Liver (tissue), 8 donors: ENCODE measurements at regions not wholly inside any gene's neighbourhood (a gene's known extent, or its start where the extent isn't known, plus 50 kb on each side); places are given as distances from the start of the nearest gene placed in this dataset.

Experiments
- DNase-seq: peaks from one replicate; pipeline ENCODE4 v3.0.0-alpha.2; 2017; ENCODE audit warnings: low spot score
- H3K27ac ChIP-seq, 2 donors: one replicate each; pipeline ENCODE4 v1.7.0; 2013; ENCODE audit warnings: inconsistent platforms in 2 of 2, low read length in 2 of 2, control low read depth in 1 of 2, low read depth in 1 of 2, mild to moderate bottlenecking in 1 of 2
- H3K27me3 ChIP-seq, 4 donors: one replicate each; pipeline versions ENCODE4 v1.6.1 to v1.7.0; 2013; ENCODE audit warnings: low read length in 3 of 4, inconsistent platforms in 1 of 4, mild to moderate bottlenecking in 1 of 4, moderate library complexity in 1 of 4; ENCODE audit not compliant: control insufficient read depth in 4 of 4, insufficient read depth in 4 of 4
- H3K36me3 ChIP-seq, 4 donors: one replicate each; pipeline versions ENCODE4 v1.6.1 to v1.7.0; 2013; ENCODE audit warnings: low read length in 3 of 4, mild to moderate bottlenecking in 3 of 4, low read depth in 1 of 4, moderate library complexity in 1 of 4; ENCODE audit not compliant: control insufficient read depth in 4 of 4, insufficient read depth in 3 of 4
- H3K4me1 ChIP-seq, 4 donors: one replicate each; pipeline versions ENCODE4 v1.6.1 to v1.7.0; 2013; ENCODE audit warnings: low read length in 3 of 4, mild to moderate bottlenecking in 3 of 4, moderate library complexity in 1 of 4; ENCODE audit not compliant: control insufficient read depth in 4 of 4, insufficient read depth in 4 of 4
- H3K4me3 ChIP-seq, 3 donors: one replicate each; pipeline versions ENCODE4 v1.6.1 to v1.7.0; 2013; ENCODE audit warnings: low read length in 3 of 3, control low read depth in 1 of 3, low read depth in 1 of 3, mild to moderate bottlenecking in 1 of 3
- H3K9ac ChIP-seq, 2 donors: one replicate each; pipeline ENCODE4 v1.7.0; 2013; ENCODE audit warnings: low read length in 2 of 2, mild to moderate bottlenecking in 2 of 2, moderate library complexity in 2 of 2, control low read depth in 1 of 2, low read depth in 1 of 2
- H3K9me3 ChIP-seq, 4 donors: one replicate each; pipeline versions ENCODE4 v1.6.1 to v1.7.0; 2013; ENCODE audit warnings: low read length in 3 of 4; ENCODE audit not compliant: control insufficient read depth in 4 of 4
- EGR1 ChIP-seq, 2 donors: IDR thresholded peaks; 2 replicates each; pipeline ENCODE4 v1.6.1; 2016 to 2018; ENCODE audit warnings: antibody characterized with exemption in 2 of 2, low read depth in 2 of 2
- FOXA2 ChIP-seq: IDR thresholded peaks from 2 replicates; pipeline ENCODE4 v1.6.1; 2016; ENCODE audit warnings: antibody characterized with exemption
- NR2F2 ChIP-seq: IDR thresholded peaks from 2 replicates; pipeline ENCODE4 v1.6.1; 2016; ENCODE audit warnings: antibody characterized with exemption
- TAF1 ChIP-seq: conservative IDR thresholded peaks from 2 replicates; pipeline ENCODE4 v1.6.1; 2016; ENCODE audit warnings: antibody characterized with exemption, mild to moderate bottlenecking
- YY1 ChIP-seq: IDR thresholded peaks from 2 replicates; pipeline ENCODE4 v1.6.1; 2016; ENCODE audit warnings: antibody characterized with exemption, mild to moderate bottlenecking
- WGBS: extraction: QIAGEN DNeasy Blood & Tissue Kit; methylation state at CpG from one replicate; pipeline ENCODE4 v1.1.7; 2013; 5-methylcytosine and 5-hydroxymethylcytosine counted together
- TF ChIP-seq, protein P1 (sequence below): IDR thresholded peaks from 2 replicates; pipeline ENCODE4 v1.6.1; 2016; ENCODE audit warnings: antibody characterized with exemption, mild to moderate bottlenecking
- TF ChIP-seq, protein P2 (sequence below): fragments of 150-350 bp; IDR thresholded peaks from 2 replicates; pipeline ENCODE4 v1.5.1; 2017; ENCODE audit warnings: improper control_type of control experiment, low read depth, low read length; ENCODE audit not compliant: missing input control
- TF ChIP-seq, protein P3 (sequence below): IDR thresholded peaks from 2 replicates; pipeline ENCODE4 v1.6.1; 2016; ENCODE audit warnings: antibody characterized with exemption
- TF ChIP-seq, protein P4 (sequence below): IDR thresholded peaks from 2 replicates; pipeline ENCODE4 v1.6.1; 2016; ENCODE audit warnings: antibody characterized with exemption
- TF ChIP-seq, protein P5 (sequence below): IDR thresholded peaks from 2 replicates; pipeline ENCODE4 v1.6.1; 2016; ENCODE audit warnings: antibody characterized with exemption
- donor health status: healthy.
- donor health status: healthy.
- donor health status: healthy.
- donor health status: healthy.
- donor health status: healthy.

DNA sequence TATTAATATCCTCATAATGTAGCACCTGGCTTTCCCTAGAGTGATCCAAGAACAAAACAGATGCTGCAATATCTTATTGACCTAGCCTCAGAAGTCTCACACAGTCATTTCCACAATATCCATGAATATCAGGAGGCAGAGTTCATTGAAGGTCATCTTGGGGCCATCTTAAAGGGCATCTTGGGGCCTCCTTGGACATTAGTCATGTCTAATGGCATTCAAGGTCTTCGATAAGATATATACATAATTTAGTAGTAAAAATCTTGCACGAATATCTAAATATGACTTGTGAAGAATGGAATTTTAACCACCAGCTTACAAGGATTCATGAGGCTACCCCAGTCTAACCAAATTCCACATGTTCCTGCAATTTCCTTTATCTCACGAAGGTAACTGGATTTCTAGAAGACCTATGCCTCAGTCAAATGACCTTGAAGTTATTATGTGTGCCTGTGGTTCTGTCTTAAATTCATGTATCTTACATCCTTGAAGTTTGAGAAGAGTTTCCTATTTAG is 163.6 kb upstream of the SPEF2 start:
- 80% methylated on average over 3 of the region's 3 CpGs for whole genome bisulfite sequencing
- no peak overlapping the region for H3K9ac ChIP-seq
- H3K27ac ChIP-seq = no peak overlapping the region
- H3K4me3 ChIP-seq = no peak overlapping the region
- H3K9me3 ChIP-seq = no peaks in the 10 kb centered on the region
- no peak for TF ChIP-seq TAF1
- TF ChIP-seq, protein P1, sequence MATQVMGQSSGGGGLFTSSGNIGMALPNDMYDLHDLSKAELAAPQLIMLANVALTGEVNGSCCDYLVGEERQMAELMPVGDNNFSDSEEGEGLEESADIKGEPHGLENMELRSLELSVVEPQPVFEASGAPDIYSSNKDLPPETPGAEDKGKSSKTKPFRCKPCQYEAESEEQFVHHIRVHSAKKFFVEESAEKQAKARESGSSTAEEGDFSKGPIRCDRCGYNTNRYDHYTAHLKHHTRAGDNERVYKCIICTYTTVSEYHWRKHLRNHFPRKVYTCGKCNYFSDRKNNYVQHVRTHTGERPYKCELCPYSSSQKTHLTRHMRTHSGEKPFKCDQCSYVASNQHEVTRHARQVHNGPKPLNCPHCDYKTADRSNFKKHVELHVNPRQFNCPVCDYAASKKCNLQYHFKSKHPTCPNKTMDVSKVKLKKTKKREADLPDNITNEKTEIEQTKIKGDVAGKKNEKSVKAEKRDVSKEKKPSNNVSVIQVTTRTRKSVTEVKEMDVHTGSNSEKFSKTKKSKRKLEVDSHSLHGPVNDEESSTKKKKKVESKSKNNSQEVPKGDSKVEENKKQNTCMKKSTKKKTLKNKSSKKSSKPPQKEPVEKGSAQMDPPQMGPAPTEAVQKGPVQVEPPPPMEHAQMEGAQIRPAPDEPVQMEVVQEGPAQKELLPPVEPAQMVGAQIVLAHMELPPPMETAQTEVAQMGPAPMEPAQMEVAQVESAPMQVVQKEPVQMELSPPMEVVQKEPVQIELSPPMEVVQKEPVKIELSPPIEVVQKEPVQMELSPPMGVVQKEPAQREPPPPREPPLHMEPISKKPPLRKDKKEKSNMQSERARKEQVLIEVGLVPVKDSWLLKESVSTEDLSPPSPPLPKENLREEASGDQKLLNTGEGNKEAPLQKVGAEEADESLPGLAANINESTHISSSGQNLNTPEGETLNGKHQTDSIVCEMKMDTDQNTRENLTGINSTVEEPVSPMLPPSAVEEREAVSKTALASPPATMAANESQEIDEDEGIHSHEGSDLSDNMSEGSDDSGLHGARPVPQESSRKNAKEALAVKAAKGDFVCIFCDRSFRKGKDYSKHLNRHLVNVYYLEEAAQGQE = no peak
- TF ChIP-seq, protein P2, sequence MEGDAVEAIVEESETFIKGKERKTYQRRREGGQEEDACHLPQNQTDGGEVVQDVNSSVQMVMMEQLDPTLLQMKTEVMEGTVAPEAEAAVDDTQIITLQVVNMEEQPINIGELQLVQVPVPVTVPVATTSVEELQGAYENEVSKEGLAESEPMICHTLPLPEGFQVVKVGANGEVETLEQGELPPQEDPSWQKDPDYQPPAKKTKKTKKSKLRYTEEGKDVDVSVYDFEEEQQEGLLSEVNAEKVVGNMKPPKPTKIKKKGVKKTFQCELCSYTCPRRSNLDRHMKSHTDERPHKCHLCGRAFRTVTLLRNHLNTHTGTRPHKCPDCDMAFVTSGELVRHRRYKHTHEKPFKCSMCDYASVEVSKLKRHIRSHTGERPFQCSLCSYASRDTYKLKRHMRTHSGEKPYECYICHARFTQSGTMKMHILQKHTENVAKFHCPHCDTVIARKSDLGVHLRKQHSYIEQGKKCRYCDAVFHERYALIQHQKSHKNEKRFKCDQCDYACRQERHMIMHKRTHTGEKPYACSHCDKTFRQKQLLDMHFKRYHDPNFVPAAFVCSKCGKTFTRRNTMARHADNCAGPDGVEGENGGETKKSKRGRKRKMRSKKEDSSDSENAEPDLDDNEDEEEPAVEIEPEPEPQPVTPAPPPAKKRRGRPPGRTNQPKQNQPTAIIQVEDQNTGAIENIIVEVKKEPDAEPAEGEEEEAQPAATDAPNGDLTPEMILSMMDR = no peak
- TF ChIP-seq EGR1 (IDR thresholded peaks at IDR 0.05; ENCODE audit: low read depth in 2 of 2) = no peak
- no peaks in the 10 kb centered on the region for H3K36me3 ChIP-seq
- peaks cover 4 to 15% (median 13%) of the 10 kb centered on the region in 4 donors for H3K4me1 ChIP-seq
- DNase-seq = no peak
- H3K27me3 ChIP-seq = no peaks in the 10 kb centered on the region

GRCh38 chr5:35443803-35444595 is 173.7 kb upstream of the SPEF2 start:
- DNase-seq = no peak
- 94% methylated on average over 5 of the region's 5 CpGs for WGBS
- H3K27me3 ChIP-seq = no peaks in the 10 kb centered on the region
- no peak overlapping the region for H3K4me3 ChIP-seq
- H3K4me1 ChIP-seq = no peaks in the 10 kb centered on the region
- H3K27ac ChIP-seq = no peak overlapping the region
- no peak for TF ChIP-seq NR2F2
- TF ChIP-seq, protein P3, sequence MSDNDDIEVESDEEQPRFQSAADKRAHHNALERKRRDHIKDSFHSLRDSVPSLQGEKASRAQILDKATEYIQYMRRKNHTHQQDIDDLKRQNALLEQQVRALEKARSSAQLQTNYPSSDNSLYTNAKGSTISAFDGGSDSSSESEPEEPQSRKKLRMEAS = no peak
- TF ChIP-seq FOXA2 = no peak
- H3K36me3 ChIP-seq = no peaks in the 10 kb centered on the region
- no peak overlapping the region for H3K9ac ChIP-seq
- H3K9me3 ChIP-seq = no peaks in the 10 kb centered on the region

DNA sequence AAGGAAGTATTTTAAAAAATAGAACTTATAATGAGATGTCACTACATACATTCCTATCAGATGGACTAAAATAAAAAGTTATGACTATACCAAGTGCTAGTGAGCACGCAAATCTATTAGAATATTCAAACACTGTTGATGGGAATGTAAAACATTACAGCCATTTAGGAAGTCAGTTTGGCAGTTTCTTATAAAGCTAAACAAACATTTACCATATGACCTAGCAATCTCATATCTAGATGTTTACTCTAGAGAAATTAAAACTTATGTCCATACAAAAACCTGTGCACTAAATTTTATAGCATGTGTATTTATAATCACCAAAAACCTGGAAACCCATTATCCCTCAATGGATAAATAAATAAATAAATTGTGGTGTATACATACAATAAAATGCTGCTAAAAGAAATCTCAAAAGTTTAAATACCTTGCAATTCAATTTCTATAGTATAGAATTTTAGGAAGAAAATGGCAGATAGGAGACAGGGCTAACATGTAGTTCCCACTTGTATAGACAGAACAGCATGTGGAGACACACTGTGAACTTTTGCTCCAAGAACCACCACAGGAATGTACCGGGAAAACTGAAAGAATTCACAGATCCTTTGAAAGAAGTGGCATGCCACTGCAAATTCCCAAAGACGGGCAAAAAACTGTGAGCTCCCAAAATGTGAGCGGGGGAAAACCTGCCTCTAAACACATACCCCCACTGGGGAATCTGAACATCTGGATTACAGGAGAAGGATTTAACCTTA is 174.6 kb upstream of the SPEF2 start:
- Histone ChIP-seq H3K4me1 (no peaks in the 10 kb centered on the region), H3K27me3 (no peaks in the 10 kb centered on the region), H3K36me3 (no peaks in the 10 kb centered on the region), H3K4me3 (no peak overlapping the region), H3K9ac (no peak overlapping the region), H3K27ac (no peak overlapping the region), H3K9me3 (no peaks in the 10 kb centered on the region)
- DNase-seq = no peak
- 91% methylated on average over 4 of the region's 4 CpGs for WGBS
- TF ChIP-seq, protein P3 = no peak
- TF ChIP-seq, protein P4, sequence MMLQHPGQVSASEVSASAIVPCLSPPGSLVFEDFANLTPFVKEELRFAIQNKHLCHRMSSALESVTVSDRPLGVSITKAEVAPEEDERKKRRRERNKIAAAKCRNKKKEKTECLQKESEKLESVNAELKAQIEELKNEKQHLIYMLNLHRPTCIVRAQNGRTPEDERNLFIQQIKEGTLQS = no peak
- TF ChIP-seq, protein P1 = no peak
- no peak for TF ChIP-seq NR2F2
- TF ChIP-seq YY1 = no peak
- TF ChIP-seq, protein P5, sequence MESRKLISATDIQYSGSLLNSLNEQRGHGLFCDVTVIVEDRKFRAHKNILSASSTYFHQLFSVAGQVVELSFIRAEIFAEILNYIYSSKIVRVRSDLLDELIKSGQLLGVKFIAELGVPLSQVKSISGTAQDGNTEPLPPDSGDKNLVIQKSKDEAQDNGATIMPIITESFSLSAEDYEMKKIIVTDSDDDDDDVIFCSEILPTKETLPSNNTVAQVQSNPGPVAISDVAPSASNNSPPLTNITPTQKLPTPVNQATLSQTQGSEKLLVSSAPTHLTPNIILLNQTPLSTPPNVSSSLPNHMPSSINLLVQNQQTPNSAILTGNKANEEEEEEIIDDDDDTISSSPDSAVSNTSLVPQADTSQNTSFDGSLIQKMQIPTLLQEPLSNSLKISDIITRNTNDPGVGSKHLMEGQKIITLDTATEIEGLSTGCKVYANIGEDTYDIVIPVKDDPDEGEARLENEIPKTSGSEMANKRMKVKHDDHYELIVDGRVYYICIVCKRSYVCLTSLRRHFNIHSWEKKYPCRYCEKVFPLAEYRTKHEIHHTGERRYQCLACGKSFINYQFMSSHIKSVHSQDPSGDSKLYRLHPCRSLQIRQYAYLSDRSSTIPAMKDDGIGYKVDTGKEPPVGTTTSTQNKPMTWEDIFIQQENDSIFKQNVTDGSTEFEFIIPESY = no peak
